AG09319 (cell line): ENCODE measurements at regions not wholly inside any gene's neighbourhood (a gene's known extent, or its start where the extent isn't known, plus 50 kb on each side); places are given as distances from the start of the nearest gene placed in this dataset.

Experiments
- DNase-seq: peaks from one replicate; pipeline ENCODE4 v3.0.0-alpha.2; 2010; ENCODE audit warnings: low read depth; ENCODE audit errors: extremely low read depth
- TF ChIP-seq, protein P1 (sequence below): IDR thresholded peaks from 2 replicates; pipeline ENCODE4 v1.5.1; 2011; ENCODE audit warnings: low read depth, mild to moderate bottlenecking, inconsistent platforms, low read length, moderate library complexity

DNA sequence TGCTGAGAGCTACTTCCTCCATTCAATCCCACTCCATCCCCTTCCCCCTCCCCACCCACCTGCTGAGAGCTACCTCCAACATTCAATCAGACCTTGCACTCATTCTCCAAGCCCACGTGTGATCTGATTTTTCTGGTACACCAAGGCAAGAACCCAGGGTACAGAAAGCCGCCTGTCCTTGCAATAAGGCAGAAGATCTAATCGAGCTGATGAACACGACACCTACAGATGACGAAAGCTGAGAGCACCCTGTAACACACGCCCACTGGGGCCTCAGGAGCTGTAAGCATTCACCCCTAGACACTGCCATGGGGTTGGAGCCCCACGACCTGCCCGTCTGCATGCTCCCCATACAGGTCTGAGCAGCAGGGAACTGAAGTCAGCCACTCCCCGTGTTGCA, 58.3 kb downstream of the TRIML1 start:
- DNase-seq: no peak
- TF ChIP-seq, protein P1, sequence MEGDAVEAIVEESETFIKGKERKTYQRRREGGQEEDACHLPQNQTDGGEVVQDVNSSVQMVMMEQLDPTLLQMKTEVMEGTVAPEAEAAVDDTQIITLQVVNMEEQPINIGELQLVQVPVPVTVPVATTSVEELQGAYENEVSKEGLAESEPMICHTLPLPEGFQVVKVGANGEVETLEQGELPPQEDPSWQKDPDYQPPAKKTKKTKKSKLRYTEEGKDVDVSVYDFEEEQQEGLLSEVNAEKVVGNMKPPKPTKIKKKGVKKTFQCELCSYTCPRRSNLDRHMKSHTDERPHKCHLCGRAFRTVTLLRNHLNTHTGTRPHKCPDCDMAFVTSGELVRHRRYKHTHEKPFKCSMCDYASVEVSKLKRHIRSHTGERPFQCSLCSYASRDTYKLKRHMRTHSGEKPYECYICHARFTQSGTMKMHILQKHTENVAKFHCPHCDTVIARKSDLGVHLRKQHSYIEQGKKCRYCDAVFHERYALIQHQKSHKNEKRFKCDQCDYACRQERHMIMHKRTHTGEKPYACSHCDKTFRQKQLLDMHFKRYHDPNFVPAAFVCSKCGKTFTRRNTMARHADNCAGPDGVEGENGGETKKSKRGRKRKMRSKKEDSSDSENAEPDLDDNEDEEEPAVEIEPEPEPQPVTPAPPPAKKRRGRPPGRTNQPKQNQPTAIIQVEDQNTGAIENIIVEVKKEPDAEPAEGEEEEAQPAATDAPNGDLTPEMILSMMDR: no peak

DNA sequence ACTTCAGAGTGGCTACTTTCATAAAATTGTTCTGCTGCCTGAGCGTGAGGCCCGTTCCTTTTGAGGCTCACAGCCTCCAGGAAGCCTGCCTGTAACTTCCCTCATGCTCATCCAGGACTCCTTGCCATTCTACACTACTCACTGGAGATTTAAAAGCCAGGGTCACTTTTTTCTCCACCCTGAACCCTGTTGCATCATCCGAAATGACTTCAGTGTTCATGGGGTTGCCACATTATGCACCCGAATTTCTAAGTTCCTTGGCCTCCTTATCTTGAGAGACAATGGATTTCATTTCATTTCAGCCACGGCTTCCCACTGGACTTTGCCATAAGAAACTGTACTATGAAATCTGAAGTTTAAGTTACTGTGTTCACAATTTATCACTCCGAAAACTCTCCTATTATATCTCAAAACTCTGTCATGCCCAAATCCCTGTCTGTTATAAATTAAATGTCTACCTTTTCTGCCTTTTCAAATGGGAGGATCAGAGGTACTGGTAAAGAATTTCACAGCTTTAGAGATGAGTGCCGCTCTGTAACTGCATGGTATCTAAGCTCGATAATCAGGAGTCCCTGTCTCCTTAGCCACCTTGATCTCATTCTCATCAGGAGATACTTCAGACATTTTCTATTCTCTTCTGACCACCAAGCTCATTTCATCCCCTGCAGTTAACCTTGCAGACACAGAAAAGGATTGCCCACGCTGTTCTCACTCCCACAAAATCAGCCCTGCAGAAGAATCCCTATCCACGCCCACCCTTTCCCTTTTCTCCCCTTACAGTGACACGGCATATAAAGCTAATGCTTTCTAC, 59.9 kb downstream of the TRIML1 start:
- no peak for DNase-seq
- TF ChIP-seq, protein P1: no peak

DNA sequence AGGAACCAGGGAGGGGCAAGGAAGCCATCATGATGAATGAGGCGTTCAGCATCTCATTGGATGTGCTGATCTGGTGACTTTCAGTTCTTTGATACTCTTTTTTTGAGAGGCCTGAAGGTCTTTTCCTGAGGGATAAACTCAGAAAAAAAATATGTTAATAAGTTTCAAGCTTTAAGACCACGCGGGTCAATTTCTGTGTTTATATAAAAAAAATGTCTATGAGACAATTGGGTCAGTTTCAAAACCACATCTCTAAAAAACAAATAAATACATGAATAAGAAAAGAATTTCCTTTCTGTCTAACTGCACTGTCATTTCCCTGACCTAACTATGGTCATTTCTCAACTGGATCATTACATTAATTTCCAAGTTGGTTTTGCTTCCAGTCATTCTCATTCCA, 62.6 kb downstream of the TRIML1 start:
- TF ChIP-seq, protein P1: no peak
- DNase-seq: peak; percentile 23

DNA sequence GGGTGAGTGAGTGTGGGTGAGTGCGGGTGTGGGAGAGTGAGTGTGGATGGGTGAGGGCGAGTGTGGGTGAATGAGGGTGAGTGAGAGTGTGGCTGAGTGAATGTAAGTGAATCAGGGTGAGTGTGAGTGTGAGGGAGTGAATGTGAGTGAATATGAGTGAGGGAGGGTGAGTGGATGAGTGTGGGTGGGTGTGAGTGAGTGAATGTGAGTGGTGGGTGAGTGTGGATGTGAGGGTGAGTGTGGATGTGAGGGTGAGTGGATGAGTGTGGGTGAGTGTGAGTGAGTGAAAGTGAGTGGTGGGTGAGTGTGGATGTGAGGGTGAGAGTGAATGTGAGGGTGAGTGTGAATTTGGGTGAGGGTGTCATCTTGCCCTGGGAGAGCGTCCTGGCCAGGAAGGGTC, 67.5 kb downstream of the TRIML1 start:
- DNase-seq: no peak
- TF ChIP-seq, protein P1: no peak

DNA sequence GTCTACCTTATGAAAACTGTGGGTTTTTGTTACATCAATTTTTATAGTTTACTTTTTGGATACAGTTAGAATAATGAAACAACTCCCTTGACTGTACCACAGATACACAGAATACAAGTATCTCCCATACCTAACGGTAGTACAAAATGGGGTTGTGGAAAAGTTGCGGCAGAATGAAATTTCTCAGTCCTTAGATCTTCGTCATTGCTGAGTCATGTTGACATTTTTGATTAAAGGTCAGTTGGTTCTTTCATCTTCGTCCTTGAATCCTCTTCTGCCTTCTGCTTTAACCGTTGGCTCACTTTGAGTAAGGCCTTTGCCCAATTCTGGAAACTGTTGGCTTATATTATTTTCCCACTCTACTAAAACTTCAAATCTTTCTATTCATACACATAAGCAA, 75.6 kb downstream of the TRIML1 start:
- DNase-seq: no peak
- TF ChIP-seq, protein P1: no peak

DNA sequence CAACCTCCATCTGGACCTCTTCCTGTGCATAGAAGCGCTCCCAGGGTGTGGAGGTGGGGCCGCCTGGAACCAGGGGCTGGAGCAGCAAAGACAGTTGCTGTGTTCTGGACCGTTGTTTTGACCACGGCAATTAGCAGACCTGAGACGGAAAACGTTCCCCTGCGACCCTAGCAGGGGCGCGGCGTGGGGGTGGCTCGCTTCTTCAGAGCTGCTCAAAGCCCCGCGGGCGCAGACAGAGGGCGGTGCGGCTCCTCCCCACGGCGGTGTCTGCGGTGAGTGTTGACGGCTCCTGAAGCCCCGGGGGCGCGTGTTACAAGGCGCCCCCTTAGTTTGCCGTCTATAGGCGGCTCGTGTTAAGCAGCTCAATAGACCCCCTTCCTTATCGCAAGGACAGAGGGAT, 79.2 kb downstream of the TRIML1 start:
- TF ChIP-seq, protein P1: no peak
- DNase-seq: no peak

DNA sequence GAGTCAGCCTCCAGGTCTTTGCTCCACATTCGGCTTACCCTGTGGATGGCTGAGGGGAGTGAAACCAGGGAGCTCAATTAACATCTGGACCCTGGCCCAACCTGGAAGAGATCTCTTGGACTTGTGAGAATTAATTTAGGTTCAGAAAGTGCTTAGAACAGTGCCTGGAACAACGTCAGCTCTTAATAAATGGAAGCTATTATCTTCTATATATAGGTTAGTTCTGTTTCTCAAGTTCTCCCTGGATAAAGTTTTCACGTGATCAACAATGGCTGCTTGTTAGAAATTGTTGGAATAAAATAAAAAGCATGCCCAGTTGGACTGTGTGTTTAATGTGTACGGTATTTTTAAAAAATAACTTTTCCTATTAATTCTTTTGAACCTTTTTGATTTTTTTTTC, 80.8 kb downstream of the TRIML1 start:
- DNase-seq: no peak
- TF ChIP-seq, protein P1: no peak
